Natural killer cell treated with Interleukin-12 subunit alpha and Interleukin-12 subunit beta and Interleukin-15 and Interleukin-18, amount 100 ng/mL, for 72 hours (primary cell): ENCODE measurements at regions not wholly inside any gene's neighbourhood (a gene's known extent, or its start where the extent isn't known, plus 50 kb on each side); places are given as distances from the start of the nearest gene placed in this dataset.
"Not testable (repeated sequence)": the region's sequence is repeated elsewhere in the genome, so short reads cannot be mapped to it uniquely, and the experiment has no call there.

ENCODE experiments used
- ATAC-seq, 2 donors: fragments of 150-1000 bp; cut with Tn5 transposase in 1 of 2; sonication (Bioruptor Pico), chemical (Tn5 transposase) in 1 of 2; 2 replicates each; pipeline ENCODE4 v1.10.0; 2021
- DNase-seq: peaks from one replicate; pipeline ENCODE4 v3.0.0; 2022; ENCODE audit warnings: low spot score
- H3K27ac Mint-ChIP-seq, 2 donors: 1 replicate in 1 of 2; 2 replicates in 1 of 2; pipeline ENCODE4 v1.8.0; 2022; ENCODE audit warnings: mixed read lengths in 2 of 2, mild to moderate bottlenecking in 1 of 2, moderate library complexity in 1 of 2
- H3K27me3 Mint-ChIP-seq, 2 donors: 1 replicate in 1 of 2; 2 replicates in 1 of 2; pipeline ENCODE4 v1.8.0; 2022; ENCODE audit warnings: mixed read lengths in 2 of 2
- H3K36me3 Mint-ChIP-seq: one replicate; pipeline ENCODE4 v1.8.0; 2022; ENCODE audit warnings: mixed read lengths
- H3K4me1 Mint-ChIP-seq, 2 donors: 1 replicate in 1 of 2; 2 replicates in 1 of 2; pipeline ENCODE4 v1.8.0; 2022; ENCODE audit warnings: low read depth in 2 of 2, mixed read lengths in 2 of 2, mild to moderate bottlenecking in 1 of 2
- H3K4me3 Mint-ChIP-seq: one replicate; pipeline ENCODE4 v1.8.0; 2022; ENCODE audit warnings: mixed read lengths
- H3K9me3 Mint-ChIP-seq: 2 replicates; pipeline ENCODE4 v1.8.0; 2022; ENCODE audit warnings: mixed read lengths

DNA sequence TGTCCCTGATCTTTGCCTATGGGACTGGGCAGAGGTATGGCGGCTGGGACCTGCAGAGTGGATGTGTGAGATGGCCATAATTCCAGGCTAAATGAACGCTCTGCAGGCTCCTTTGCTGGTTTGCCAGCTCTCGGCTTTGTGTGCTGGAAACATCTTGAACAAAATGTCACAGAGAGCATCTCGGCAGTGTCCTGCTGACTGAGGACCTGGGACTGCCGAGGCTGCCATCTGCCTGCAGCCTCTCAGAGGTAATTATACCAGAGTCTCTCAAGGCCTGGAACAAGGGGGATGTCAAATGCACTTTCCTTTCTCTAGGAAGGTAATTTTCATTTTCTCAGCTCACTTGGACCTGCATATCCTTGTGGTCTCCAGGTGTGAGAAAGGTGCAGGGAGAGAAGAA lies 354.2 kb downstream of the PDCD6IP start:
- H3K4me3 Mint-ChIP-seq, result no peak overlapping the region
- H3K36me3 Mint-ChIP-seq, result no peaks in the 10 kb centered on the region
- peak in 1 of 2 donors; percentile 36 for ATAC-seq
- no peaks in the 10 kb centered on the region for H3K9me3 Mint-ChIP-seq
- no peaks in the 10 kb centered on the region for H3K4me1 Mint-ChIP-seq
- H3K27me3 Mint-ChIP-seq, result no peaks in the 10 kb centered on the region
- no peak overlapping the region for H3K27ac Mint-ChIP-seq
- DNase-seq, result no peak

GRCh38 chr3:34155108-34155507 lies 356.7 kb downstream of the PDCD6IP start:
- DNase-seq, result no peak
- ATAC-seq, result no peak
- Mint-ChIP-seq H3K27ac (no peak overlapping the region), H3K4me3 (no peak overlapping the region), H3K36me3 (no peaks in the 10 kb centered on the region), H3K27me3 (no peaks in the 10 kb centered on the region), H3K4me1 (no peaks in the 10 kb centered on the region), H3K9me3 (no peaks in the 10 kb centered on the region)

DNA sequence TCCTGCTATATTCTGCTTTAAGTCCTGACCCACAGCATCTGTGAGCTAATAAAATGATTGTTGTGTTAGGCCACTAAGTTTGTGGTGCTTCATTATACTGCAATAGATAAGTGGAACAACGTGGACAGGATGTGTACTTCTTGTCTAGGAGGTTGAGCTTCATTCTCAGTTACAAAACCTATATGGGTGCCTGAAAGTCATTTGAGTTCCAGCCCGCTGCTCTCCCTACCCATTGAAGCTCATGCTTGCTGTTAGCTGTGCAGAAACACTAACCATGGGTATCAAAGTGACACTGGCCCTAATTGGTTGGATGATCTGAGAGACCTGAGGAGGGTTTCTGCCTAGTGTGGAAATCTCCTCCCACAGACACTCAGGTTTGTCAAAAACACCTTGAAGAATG lies 357.2 kb downstream of the PDCD6IP start:
- H3K36me3 Mint-ChIP-seq, result no peaks in the 10 kb centered on the region
- no peak for DNase-seq

DNA sequence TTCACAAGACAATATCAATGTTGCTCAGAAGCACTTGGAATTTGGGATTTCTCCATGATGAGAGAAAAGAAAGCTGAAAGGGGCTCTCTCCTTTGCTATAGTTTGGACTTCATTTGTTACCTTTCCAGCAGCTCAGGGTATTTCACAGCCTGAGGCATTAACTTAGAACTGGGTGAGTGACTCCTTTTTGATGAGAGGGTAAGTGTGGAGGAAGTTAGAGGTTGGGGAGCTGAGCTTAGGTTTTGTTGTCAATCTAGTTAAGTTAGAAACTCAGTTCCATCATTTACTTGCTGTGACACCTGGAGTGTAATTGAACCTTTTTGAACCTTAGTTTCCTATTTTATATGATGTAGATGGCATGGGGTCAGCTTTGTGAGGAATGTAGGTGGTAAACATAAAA lies 359.1 kb downstream of the PDCD6IP start:
- DNase-seq (no peak), ATAC-seq (no peak)
- Mint-ChIP-seq H3K27ac (no peak overlapping the region), H3K9me3 (no peaks in the 10 kb centered on the region), H3K36me3 (no peaks in the 10 kb centered on the region), H3K4me1 (no peaks in the 10 kb centered on the region), H3K27me3 (peaks cover 0 to 4% of the 10 kb centered on the region in 2 donors), H3K4me3 (no peak overlapping the region)

More for the DNA sequence above, 357.2 kb downstream of the PDCD6IP start:
- Mint-ChIP-seq H3K9me3 (no peaks in the 10 kb centered on the region), H3K27ac (no peak overlapping the region), H3K4me1 (no peaks in the 10 kb centered on the region), H3K4me3 (no peak overlapping the region), H3K27me3 (no peaks in the 10 kb centered on the region)
- ATAC-seq, result no peak

DNA sequence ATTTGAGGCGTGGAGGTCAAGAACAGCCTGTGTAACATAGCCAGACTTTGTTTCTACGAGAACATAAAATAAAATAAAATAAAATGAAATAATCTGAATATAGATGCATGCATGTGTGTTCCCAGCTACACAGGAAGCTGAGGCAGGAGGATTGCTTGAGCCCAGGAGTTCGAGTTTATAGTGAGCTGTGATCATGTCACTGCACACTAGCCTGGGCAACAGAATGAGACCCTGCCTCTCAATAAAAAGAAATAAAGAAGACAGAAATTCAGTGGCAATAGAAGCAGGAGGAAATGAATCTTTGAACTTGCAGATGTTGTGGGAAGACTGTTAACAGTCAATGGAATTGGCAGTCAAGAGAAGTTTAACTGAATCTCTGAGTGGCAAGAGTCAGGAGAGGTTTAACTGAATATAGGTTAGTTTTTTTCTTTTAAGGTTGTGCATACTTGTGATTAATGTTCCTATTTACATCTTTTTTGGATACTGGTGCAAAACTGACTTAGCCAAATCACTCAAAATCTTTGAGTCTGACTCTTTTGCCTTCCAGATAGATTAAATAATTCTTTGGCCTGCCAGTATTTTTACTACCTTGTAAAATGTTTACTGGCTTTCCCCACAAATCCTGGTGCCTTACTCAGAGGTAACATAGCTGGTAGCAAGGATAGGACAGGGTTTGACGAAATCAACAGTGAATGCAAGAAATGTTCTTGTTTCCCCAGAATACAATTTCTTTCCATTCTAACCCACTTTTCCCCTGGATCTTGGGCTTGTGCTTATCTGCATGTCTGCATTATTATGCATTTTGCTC lies 361.4 kb downstream of the PDCD6IP start:
- no peaks in the 10 kb centered on the region for H3K9me3 Mint-ChIP-seq

GRCh38 chr3:34169636-34170035 lies 371.2 kb downstream of the PDCD6IP start:
- H3K4me3 Mint-ChIP-seq, ATAC-seq, H3K27ac Mint-ChIP-seq, H3K4me1 Mint-ChIP-seq, H3K36me3 Mint-ChIP-seq, DNase-seq, H3K9me3 Mint-ChIP-seq: not testable (repeated sequence)
- H3K27me3 Mint-ChIP-seq, result peaks cover 6 to 24% of the 10 kb centered on the region in 2 donors

More for the DNA sequence above, 361.4 kb downstream of the PDCD6IP start:
- H3K36me3 Mint-ChIP-seq, result no peaks in the 10 kb centered on the region
- ATAC-seq (no peak), DNase-seq (no peak)
- H3K4me3 Mint-ChIP-seq, result no peak overlapping the region
- H3K27me3 Mint-ChIP-seq, result peaks cover 0 to 13% of the 10 kb centered on the region in 2 donors
- no peak overlapping the region for H3K27ac Mint-ChIP-seq
- no peaks in the 10 kb centered on the region for H3K4me1 Mint-ChIP-seq

GRCh38 chr3:34174740-34175139 lies 376.3 kb downstream of the PDCD6IP start:
- H3K27ac Mint-ChIP-seq, result no peak overlapping the region
- ATAC-seq, result no peak
- H3K4me1 Mint-ChIP-seq, result peaks cover 0 to 4% of the 10 kb centered on the region in 2 donors
- DNase-seq, result no peak
- H3K4me3 Mint-ChIP-seq, result no peak overlapping the region
- H3K9me3 Mint-ChIP-seq, result no peaks in the 10 kb centered on the region
- H3K27me3 Mint-ChIP-seq, result peaks cover 7 to 27% of the 10 kb centered on the region in 2 donors
- H3K36me3 Mint-ChIP-seq, result no peaks in the 10 kb centered on the region

- no peaks in the 10 kb centered on the region for H3K36me3 Mint-ChIP-seq
- peaks cover 0 to 4% of the 10 kb centered on the region in 2 donors for H3K4me1 Mint-ChIP-seq
- no peaks in the 10 kb centered on the region for H3K9me3 Mint-ChIP-seq
- no peak overlapping the region for H3K27ac Mint-ChIP-seq
- ATAC-seq, result no peak
- peaks cover 7 to 23% of the 10 kb centered on the region in 2 donors for H3K27me3 Mint-ChIP-seq
- H3K4me3 Mint-ChIP-seq, result no peak overlapping the region
- no peak for DNase-seq
Measured at GRCh38 chr3:34175636-34176176, 377.3 kb downstream of the PDCD6IP start.

GRCh38 chr3:34176723-34177122 lies 378.3 kb downstream of the PDCD6IP start:
- no peak overlapping the region for H3K4me3 Mint-ChIP-seq
- DNase-seq (no peak), ATAC-seq (no peak)
- peaks cover 7 to 19% of the 10 kb centered on the region in 2 donors for H3K27me3 Mint-ChIP-seq
- no peak overlapping the region for H3K27ac Mint-ChIP-seq
- H3K9me3 Mint-ChIP-seq, result no peaks in the 10 kb centered on the region
- H3K36me3 Mint-ChIP-seq, result no peaks in the 10 kb centered on the region
- H3K4me1 Mint-ChIP-seq, result peaks cover 0 to 4% of the 10 kb centered on the region in 2 donors

DNA sequence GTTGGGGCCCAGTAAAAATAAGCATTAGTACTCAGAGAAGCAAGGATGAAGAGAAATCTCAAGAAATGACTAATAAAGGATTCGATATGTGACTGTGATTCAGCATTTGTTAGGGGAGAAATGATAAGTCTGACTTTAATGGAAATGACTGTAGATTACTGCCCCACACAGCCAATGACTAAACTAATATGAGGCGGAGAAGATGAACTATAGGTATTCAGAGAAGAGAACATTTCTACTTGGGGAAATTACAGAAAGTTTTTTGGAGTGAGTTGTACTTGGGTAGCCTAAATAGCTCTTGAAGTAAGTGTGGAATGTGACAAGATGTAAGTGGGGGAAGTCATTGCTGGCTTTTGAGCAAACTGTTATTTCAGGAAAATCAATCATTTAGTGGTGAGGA lies 380.0 kb downstream of the PDCD6IP start:
- no peak overlapping the region for H3K27ac Mint-ChIP-seq
- no peaks in the 10 kb centered on the region for H3K36me3 Mint-ChIP-seq
- peaks cover 0 to 4% of the 10 kb centered on the region in 2 donors for H3K4me1 Mint-ChIP-seq
- no peak for ATAC-seq
- no peaks in the 10 kb centered on the region for H3K9me3 Mint-ChIP-seq
- no peak overlapping the region for H3K4me3 Mint-ChIP-seq
- no peak for DNase-seq
- peaks cover 7 to 19% of the 10 kb centered on the region in 2 donors for H3K27me3 Mint-ChIP-seq

DNA sequence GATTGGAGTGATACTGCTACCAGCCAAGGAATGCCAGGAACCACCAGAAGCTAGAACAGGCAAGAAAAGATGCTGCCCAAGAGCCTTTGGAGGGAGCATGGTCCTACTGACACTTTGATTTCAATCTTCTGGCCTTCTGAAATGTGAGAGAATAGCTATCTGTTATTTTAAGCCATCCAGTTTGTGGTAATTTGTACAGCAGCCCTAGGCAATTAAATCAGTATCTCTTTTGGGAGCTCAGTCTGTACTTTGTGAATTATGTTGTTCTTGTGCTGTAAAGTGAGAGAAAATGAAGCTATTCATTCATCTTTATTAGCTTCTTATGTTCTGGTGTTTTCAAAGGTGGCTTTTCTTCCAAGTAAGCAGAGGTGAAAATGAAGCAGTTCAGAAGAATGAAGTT lies 381.3 kb downstream of the PDCD6IP start:
- Mint-ChIP-seq H3K27ac (no peak overlapping the region), H3K36me3 (no peaks in the 10 kb centered on the region), H3K27me3 (peaks cover 9 to 18% of the 10 kb centered on the region in 2 donors), H3K4me3 (no peak overlapping the region), H3K9me3 (no peaks in the 10 kb centered on the region), H3K4me1 (peaks cover 0 to 4% of the 10 kb centered on the region in 2 donors)
- ATAC-seq (no peak), DNase-seq (no peak)

DNA sequence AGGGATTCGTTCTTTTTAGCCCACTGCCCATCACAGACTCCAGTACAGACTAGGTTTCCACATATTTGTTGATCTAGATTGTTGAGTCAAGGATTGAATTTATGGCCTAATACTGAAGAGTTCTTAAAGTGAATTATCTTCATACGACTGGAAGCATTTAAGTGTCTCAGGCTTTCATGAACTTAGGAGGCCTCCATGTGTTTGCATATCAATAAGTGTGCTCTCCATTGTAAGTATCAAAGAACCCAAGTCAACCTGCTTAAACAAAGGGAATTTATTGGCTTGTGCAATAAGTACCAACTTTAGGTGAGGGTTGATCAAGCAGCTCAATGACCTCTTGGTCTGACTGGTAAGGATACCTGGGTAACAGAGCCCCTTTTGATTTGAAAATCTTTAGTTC lies 382.1 kb downstream of the PDCD6IP start:
- Mint-ChIP-seq H3K27ac (no peak overlapping the region), H3K4me3 (no peak overlapping the region)
- ATAC-seq, result no peak

DNA sequence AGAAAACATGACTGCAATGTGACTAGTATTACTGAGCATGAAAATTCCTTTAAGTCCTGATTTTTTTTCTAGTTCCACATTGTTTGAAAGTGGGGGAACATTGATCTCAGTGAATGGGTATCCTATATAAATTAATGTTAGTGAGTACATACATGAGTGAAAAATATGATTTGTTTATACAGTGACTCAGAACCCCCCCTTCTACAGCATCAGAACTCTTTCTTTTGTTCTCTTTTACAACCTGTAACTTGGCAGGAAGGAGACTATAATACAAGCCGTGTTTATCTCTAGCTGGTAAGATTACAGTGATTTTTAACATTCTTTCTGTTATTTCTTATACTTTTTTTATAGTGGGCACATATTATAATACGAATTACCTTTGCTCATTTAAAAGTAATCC lies 384.7 kb downstream of the PDCD6IP start:
- Mint-ChIP-seq H3K4me3 (no peak overlapping the region), H3K4me1 (peaks cover 0 to 4% of the 10 kb centered on the region in 2 donors), H3K9me3 (no peaks in the 10 kb centered on the region), H3K27ac (no peak overlapping the region), H3K27me3 (peaks cover 9 to 26% of the 10 kb centered on the region in 2 donors), H3K36me3 (no peaks in the 10 kb centered on the region)
- no peak for DNase-seq
- ATAC-seq, result no peak

More for the DNA sequence above, 382.1 kb downstream of the PDCD6IP start:
- peaks cover 9 to 26% of the 10 kb centered on the region in 2 donors for H3K27me3 Mint-ChIP-seq
- peaks cover 0 to 4% of the 10 kb centered on the region in 2 donors for H3K4me1 Mint-ChIP-seq
- no peaks in the 10 kb centered on the region for H3K36me3 Mint-ChIP-seq
- DNase-seq, result no peak
- H3K9me3 Mint-ChIP-seq, result no peaks in the 10 kb centered on the region

GRCh38 chr3:34183611-34184340 lies 385.3 kb downstream of the PDCD6IP start:
- H3K27me3 Mint-ChIP-seq, result peaks cover 4 to 20% of the 10 kb centered on the region in 2 donors
- no peaks in the 10 kb centered on the region for H3K9me3 Mint-ChIP-seq
- no peaks in the 10 kb centered on the region for H3K4me1 Mint-ChIP-seq
- no peak overlapping the region for H3K4me3 Mint-ChIP-seq
- DNase-seq, result no peak
- no peaks in the 10 kb centered on the region for H3K36me3 Mint-ChIP-seq
- H3K27ac Mint-ChIP-seq, result no peak overlapping the region
- ATAC-seq, result no peak
